Effector memory CD8-positive, alpha-beta T cell (primary cell): ENCODE measurements at regions not wholly inside any gene's neighbourhood (a gene's known extent, or its start where the extent isn't known, plus 50 kb on each side); places are given as distances from the start of the nearest gene placed in this dataset.
"Not testable (repeated sequence)": the region's sequence is repeated elsewhere in the genome, so short reads cannot be mapped to it uniquely, and the experiment has no call there.

ENCODE experiments used
- ATAC-seq: fragments of 150-1000 bp; cut with Tn5 transposase; replicated peaks from 2 replicates; pipeline ENCODE4 v1.10.0; 2021; ENCODE audit warnings: mild to moderate bottlenecking, moderate library complexity
- DNase-seq, 3 experiments: peaks; one replicate each; pipeline ENCODE4 v3.0.0; 2021
- H3K27ac Mint-ChIP-seq, 2 donors: one replicate each; pipeline ENCODE4 v1.8.0; 2022; ENCODE audit warnings: mild to moderate bottlenecking in 2 of 2, mixed read lengths in 2 of 2, moderate library complexity in 2 of 2
- H3K27me3 Mint-ChIP-seq, 2 donors: one replicate each; pipeline ENCODE4 v1.8.0; 2022; ENCODE audit warnings: mixed read lengths in 2 of 2
- H3K36me3 Mint-ChIP-seq: one replicate; pipeline ENCODE4 v1.8.0; 2022; ENCODE audit warnings: mild to moderate bottlenecking, moderate library complexity, mixed read lengths; ENCODE audit not compliant: insufficient read depth
- H3K4me1 Mint-ChIP-seq, 2 donors: one replicate each; pipeline ENCODE4 v1.8.0; 2022; ENCODE audit warnings: low read depth in 2 of 2, mixed read lengths in 2 of 2
- H3K4me3 Mint-ChIP-seq, 2 donors: one replicate each; pipeline ENCODE4 v1.8.0; 2022; ENCODE audit warnings: mild to moderate bottlenecking in 2 of 2, mixed read lengths in 2 of 2, moderate library complexity in 2 of 2
- H3K9me3 Mint-ChIP-seq, 2 donors: one replicate each; pipeline ENCODE4 v1.8.0; 2022; ENCODE audit warnings: mixed read lengths in 2 of 2

DNA sequence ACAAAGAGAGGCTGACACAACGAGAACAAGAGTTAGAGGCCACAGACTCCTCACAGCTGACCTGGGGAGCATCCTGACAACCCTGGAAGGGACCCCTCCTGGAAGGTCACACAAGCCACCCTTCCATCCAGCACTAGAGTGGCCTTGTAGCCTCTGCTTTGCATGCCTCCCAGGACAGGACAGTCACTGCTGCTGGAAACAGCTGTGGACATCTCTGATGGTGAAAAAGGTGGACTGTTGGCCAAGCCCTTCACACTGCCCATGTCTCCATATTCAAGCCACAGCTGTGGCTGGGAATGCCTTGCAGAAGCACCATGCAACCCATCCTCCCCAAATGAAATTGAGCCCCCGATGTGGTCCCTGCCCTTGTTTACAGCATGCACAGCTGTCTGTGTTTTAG is 102.1 kb upstream of the SRSF6 start:
- Mint-ChIP-seq H3K9me3 (no peaks in the 10 kb centered on the region), H3K27ac (no peak overlapping the region), H3K4me3 (no peak overlapping the region), H3K36me3 (no peaks in the 10 kb centered on the region), H3K27me3 (peaks cover 16 to 36% of the 10 kb centered on the region in 2 donors), H3K4me1 (no peaks in the 10 kb centered on the region)
- DNase-seq, result no peak
- no peak for ATAC-seq

- Mint-ChIP-seq H3K27me3 (peaks cover 27 to 50% of the 10 kb centered on the region in 2 donors), H3K9me3 (no peaks in the 10 kb centered on the region), H3K27ac (no peak overlapping the region), H3K36me3 (no peaks in the 10 kb centered on the region), H3K4me3 (no peak overlapping the region), H3K4me1 (no peaks in the 10 kb centered on the region)
- DNase-seq, result no peak
- no peak for ATAC-seq
These were observed 104.7 kb upstream of the SRSF6 start for GRCh38 chr20:43352996-43353395.

GRCh38 chr20:43350694-43351093 is 107.0 kb upstream of the SRSF6 start:
- H3K4me3 Mint-ChIP-seq, ATAC-seq, H3K4me1 Mint-ChIP-seq, H3K27ac Mint-ChIP-seq, DNase-seq, H3K9me3 Mint-ChIP-seq, H3K36me3 Mint-ChIP-seq: not testable (repeated sequence)
- H3K27me3 Mint-ChIP-seq, result peaks cover 33 to 54% of the 10 kb centered on the region in 2 donors

- Mint-ChIP-seq H3K36me3 (peaks cover 4% of the 10 kb centered on the region), H3K4me3 (no peak overlapping the region), H3K9me3 (peaks cover 0 to under 1% of the 10 kb centered on the region in 2 donors), H3K4me1 (no peaks in the 10 kb centered on the region), H3K27me3 (peaks cover 38 to 63% of the 10 kb centered on the region in 2 donors), H3K27ac (no peak overlapping the region)
- ATAC-seq, result no peak
- no peak for DNase-seq
These were observed 107.9 kb upstream of the SRSF6 start for GRCh38 chr20:43349841-43350240.

DNA sequence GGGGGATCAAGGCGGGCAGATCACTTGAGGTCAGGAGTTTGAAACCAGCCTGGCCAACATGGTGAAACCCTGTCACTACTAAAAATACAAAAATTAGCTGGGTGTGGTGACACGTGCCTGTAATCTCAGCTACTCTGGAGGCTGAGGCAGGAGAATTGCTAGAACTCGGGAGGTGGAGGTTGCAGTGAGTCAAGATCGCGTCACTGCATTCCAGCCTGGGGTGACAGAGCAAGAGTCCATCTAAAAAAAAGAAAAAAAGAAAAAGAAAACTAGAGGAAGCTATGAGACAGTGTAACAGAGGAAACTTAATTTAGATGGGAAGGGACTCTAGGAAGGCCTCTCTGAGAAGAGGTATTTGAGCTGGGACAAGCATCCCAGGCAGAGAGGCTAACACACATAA is 109.9 kb upstream of the SRSF6 start:
- H3K9me3 Mint-ChIP-seq, result peaks cover 4 to 14% of the 10 kb centered on the region in 2 donors

GRCh38 chr20:43345676-43346075 is 112.0 kb upstream of the SRSF6 start:
- no peak for DNase-seq
- ATAC-seq, result no peak
- no peak overlapping the region for H3K27ac Mint-ChIP-seq

More for the DNA sequence above, 109.9 kb upstream of the SRSF6 start:
- not testable (repeated sequence) for H3K4me3 Mint-ChIP-seq, H3K36me3 Mint-ChIP-seq, H3K4me1 Mint-ChIP-seq, DNase-seq, H3K27ac Mint-ChIP-seq, ATAC-seq
- peaks cover 41 to 64% of the 10 kb centered on the region in 2 donors for H3K27me3 Mint-ChIP-seq

DNA sequence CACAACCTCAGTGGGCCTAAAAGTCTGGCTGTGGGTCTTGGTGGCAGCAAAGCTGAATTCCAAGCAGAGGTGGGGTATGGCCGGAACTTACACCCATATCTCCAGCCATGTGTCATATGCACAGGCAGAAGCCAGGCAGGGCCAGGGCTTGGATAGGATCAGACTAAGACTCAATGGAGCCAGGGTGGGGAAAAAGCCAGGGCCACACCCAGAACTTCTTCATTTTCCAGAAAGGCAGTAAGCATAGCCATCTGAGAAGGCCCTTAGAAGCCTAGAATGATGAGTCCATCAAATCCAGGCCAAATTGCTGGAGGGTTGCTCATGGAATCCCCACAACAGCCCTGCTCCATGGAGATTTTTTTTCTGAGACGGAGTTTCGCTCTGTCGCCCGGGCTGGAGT is 116.2 kb upstream of the SRSF6 start:
- no peak overlapping the region for H3K4me3 Mint-ChIP-seq
- no peak for ATAC-seq
- no peak overlapping the region for H3K27ac Mint-ChIP-seq
- no peak for DNase-seq
- peaks cover 7 to 14% of the 10 kb centered on the region in 2 donors for H3K9me3 Mint-ChIP-seq
- H3K4me1 Mint-ChIP-seq, result no peaks in the 10 kb centered on the region
- peaks cover 4% of the 10 kb centered on the region for H3K36me3 Mint-ChIP-seq
- H3K27me3 Mint-ChIP-seq, result peaks cover 20 to 22% of the 10 kb centered on the region in 2 donors

More at GRCh38 chr20:43345676-43346075, 112.0 kb upstream of the SRSF6 start:
- Mint-ChIP-seq H3K4me1 (no peaks in the 10 kb centered on the region), H3K36me3 (peaks cover 4% of the 10 kb centered on the region), H3K4me3 (no peak overlapping the region), H3K27me3 (peaks cover 30 to 53% of the 10 kb centered on the region in 2 donors), H3K9me3 (peaks cover 4 to 14% of the 10 kb centered on the region in 2 donors)

GRCh38 chr20:43337036-43337435 is 120.7 kb upstream of the SRSF6 start:
- DNase-seq (no peak), ATAC-seq (no peak)
- Mint-ChIP-seq H3K4me3 (no peak overlapping the region), H3K36me3 (no peaks in the 10 kb centered on the region), H3K9me3 (peaks cover 8 to 16% of the 10 kb centered on the region in 2 donors), H3K27ac (no peak overlapping the region), H3K27me3 (no peaks in the 10 kb centered on the region), H3K4me1 (no peaks in the 10 kb centered on the region)

- Mint-ChIP-seq H3K27me3 (no peaks in the 10 kb centered on the region), H3K4me1 (no peaks in the 10 kb centered on the region), H3K27ac (no peak overlapping the region), H3K9me3 (peaks cover 8 to 16% of the 10 kb centered on the region in 2 donors), H3K4me3 (no peak overlapping the region), H3K36me3 (no peaks in the 10 kb centered on the region)
- DNase-seq (no peak), ATAC-seq (no peak)
These were observed 123.6 kb upstream of the SRSF6 start for GRCh38 chr20:43334080-43334479.

DNA sequence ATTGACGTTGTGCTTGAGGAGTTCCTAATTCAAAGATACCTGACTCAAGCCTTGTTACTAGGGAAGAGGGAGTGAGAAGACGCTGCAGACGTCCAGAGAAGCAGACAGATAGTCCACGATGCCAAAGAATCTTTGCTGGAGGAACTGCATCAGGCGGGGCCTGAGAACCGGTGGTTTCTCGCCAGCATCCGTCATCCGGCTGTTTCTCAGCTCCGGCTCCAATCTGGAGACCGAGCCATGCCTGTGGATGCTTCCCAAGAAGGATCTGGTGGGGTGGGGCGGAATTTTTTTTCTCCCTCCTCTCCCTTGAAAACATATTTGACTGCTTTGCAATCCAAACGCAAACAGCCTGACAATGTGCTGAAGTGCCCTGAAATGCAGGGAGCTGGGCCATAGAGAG is 125.8 kb upstream of the SRSF6 start:
- no peak overlapping the region for H3K27ac Mint-ChIP-seq
- H3K27me3 Mint-ChIP-seq, result no peaks in the 10 kb centered on the region
- H3K4me3 Mint-ChIP-seq, result no peak overlapping the region
- DNase-seq (no peak), ATAC-seq (no peak)
- no peaks in the 10 kb centered on the region for H3K36me3 Mint-ChIP-seq
- no peaks in the 10 kb centered on the region for H3K4me1 Mint-ChIP-seq
- H3K9me3 Mint-ChIP-seq, result peaks cover 6 to 16% of the 10 kb centered on the region in 2 donors

GRCh38 chr20:43328697-43329096 is 129.0 kb upstream of the SRSF6 start:
- H3K4me1 Mint-ChIP-seq, result no peaks in the 10 kb centered on the region
- DNase-seq, result no peak
- H3K27ac Mint-ChIP-seq, result no peak overlapping the region
- H3K27me3 Mint-ChIP-seq, result peaks cover 11 to 21% of the 10 kb centered on the region in 2 donors
- peaks cover 2 to 9% of the 10 kb centered on the region in 2 donors for H3K9me3 Mint-ChIP-seq
- H3K4me3 Mint-ChIP-seq, result no peak overlapping the region
- no peaks in the 10 kb centered on the region for H3K36me3 Mint-ChIP-seq
- no peak for ATAC-seq

DNA sequence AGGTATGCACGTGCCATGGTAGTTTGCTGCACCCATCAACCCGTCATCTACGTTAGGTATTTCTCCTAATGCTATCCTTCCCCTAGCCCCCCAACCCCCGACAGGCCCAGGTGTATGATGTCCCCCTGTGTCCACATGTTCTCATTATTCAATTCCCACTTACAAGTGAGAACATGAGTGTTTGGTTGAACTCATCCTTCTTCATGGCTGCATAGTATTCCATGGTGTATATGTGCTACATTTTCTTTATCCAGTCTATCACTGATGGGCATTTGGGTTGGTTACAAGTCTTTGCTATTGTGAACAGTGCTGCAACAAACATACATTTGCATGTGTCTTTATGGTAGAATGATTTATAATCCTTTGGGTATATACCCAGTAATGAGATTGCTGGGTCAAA is 130.5 kb upstream of the SRSF6 start:
- not testable (repeated sequence) for DNase-seq, H3K4me1 Mint-ChIP-seq, ATAC-seq, H3K9me3 Mint-ChIP-seq, H3K36me3 Mint-ChIP-seq, H3K4me3 Mint-ChIP-seq, H3K27ac Mint-ChIP-seq
- peaks cover 18 to 31% of the 10 kb centered on the region in 2 donors for H3K27me3 Mint-ChIP-seq

DNA sequence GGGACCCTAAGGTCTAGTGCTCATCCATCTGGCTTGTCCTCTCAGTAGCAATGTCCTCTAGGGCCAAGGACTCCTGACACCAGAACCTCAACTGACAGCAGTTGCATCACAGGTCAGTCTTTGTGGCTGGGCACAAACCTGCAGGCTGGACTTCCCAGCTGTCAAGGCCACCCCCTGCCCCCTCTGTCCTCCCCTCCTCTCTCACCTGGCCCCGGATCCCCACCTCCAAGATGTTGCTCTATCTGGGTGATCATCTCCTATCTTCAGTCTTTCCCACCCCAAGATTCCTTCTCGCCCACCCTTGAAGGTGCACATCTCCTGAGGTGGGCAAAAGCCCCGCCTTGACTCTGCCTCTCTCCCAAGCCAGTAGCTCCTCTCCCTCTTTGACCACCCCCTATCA is 131.8 kb upstream of the SRSF6 start:
- no peaks in the 10 kb centered on the region for H3K4me1 Mint-ChIP-seq
- H3K27ac Mint-ChIP-seq, result no peak overlapping the region
- H3K4me3 Mint-ChIP-seq, result no peak overlapping the region
- ATAC-seq (no peak), DNase-seq (no peak)
- peaks cover 18 to 31% of the 10 kb centered on the region in 2 donors for H3K27me3 Mint-ChIP-seq
- peaks cover 0 to 6% of the 10 kb centered on the region in 2 donors for H3K9me3 Mint-ChIP-seq
- H3K36me3 Mint-ChIP-seq, result no peaks in the 10 kb centered on the region

DNA sequence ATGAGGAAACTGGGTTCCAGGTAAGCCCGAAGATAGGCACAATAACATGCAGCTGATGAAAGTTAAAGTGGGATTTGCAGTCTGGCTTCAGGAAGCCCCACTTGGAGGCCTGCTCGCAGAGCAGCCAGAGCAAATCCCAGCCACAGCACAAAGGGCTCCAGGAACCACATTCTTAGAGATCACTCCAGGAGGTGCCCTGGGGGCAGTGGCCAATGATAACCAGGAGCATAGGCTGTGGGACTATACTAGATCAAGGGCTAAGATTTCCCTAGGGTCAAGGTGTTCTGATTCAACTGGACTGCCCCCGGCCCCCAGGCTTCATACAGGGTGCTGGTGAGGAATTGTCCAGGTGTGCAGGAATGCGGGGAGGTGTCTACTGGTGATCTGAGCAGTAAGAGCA is 133.9 kb upstream of the PTPRT start:
- no peak overlapping the region for H3K4me3 Mint-ChIP-seq
- DNase-seq, result no peak
- ATAC-seq, result no peak
- no peak overlapping the region for H3K27ac Mint-ChIP-seq
- H3K4me1 Mint-ChIP-seq, result no peaks in the 10 kb centered on the region
- H3K9me3 Mint-ChIP-seq, result peaks cover 0 to 6% of the 10 kb centered on the region in 2 donors
- H3K36me3 Mint-ChIP-seq, result no peaks in the 10 kb centered on the region
- H3K27me3 Mint-ChIP-seq, result peaks cover 22 to 37% of the 10 kb centered on the region in 2 donors

- Mint-ChIP-seq H3K4me3 (no peak overlapping the region), H3K4me1 (no peaks in the 10 kb centered on the region), H3K27ac (no peak overlapping the region), H3K9me3 (peaks cover 0 to 6% of the 10 kb centered on the region in 2 donors), H3K27me3 (peaks cover 24 to 41% of the 10 kb centered on the region in 2 donors), H3K36me3 (no peaks in the 10 kb centered on the region)
- ATAC-seq (no peak), DNase-seq (no peak)
These were observed 133.1 kb upstream of the PTPRT start for GRCh38 chr20:43322851-43323250.
